Prostate gland (tissue), 2 donors: ENCODE measurements at regions not wholly inside any gene's neighbourhood (a gene's known extent, or its start where the extent isn't known, plus 50 kb on each side); places are given as distances from the start of the nearest gene placed in this dataset.
"Not testable (repeated sequence)": the region's sequence is repeated elsewhere in the genome, so short reads cannot be mapped to it uniquely, and the experiment has no call there.

ENCODE experiments used
- DNase-seq: peaks from one replicate; pipeline ENCODE4 v3.0.0-alpha.2; 2019; ENCODE audit warnings: low spot score
- H3K27ac ChIP-seq, 2 donors: fragments of 200-600 bp; sonication (generic); 2 replicates each; pipeline ENCODE4 v1.5.1; 2017 to 2019
- H3K27me3 ChIP-seq: fragments of 200-600 bp; sonication (generic); replicated peaks from 2 replicates; pipeline ENCODE4 v1.5.1; 2019; ENCODE audit not compliant: insufficient read depth
- H3K36me3 ChIP-seq, 2 donors: fragments of 200-600 bp; sonication (generic); 1 replicate in 1 of 2; 2 replicates in 1 of 2; pipeline versions ENCODE4 v1.5.1 to v1.8.1; 2017 to 2019
- H3K4me1 ChIP-seq: fragments of 200-600 bp; sonication (generic); replicated peaks from 2 replicates; pipeline ENCODE4 v1.5.1; 2019
- H3K4me3 ChIP-seq, 2 donors: fragments of 200-600 bp; sonication (generic); 2 replicates each; pipeline ENCODE4 v1.5.1; 2017 to 2019
- H3K9me3 ChIP-seq: fragments of 200-600 bp; sonication (generic); 2 replicates; pipeline ENCODE4 v1.5.1; 2017
- CTCF ChIP-seq, 4 experiments: fragments of 200-600 bp in 2 of 4; fragments of 450-650 bp in 2 of 4; sonication (generic) in 2 of 4; IDR thresholded peaks; 1 replicate in 3 of 4; 2 replicates in 1 of 4; pipeline ENCODE4 v1.5.1; 2016 to 2019; ENCODE audit warnings: antibody characterized with exemption in 4 of 4, mild to moderate bottlenecking in 2 of 4, moderate library complexity in 2 of 4
- POLR2A ChIP-seq: fragments of 450-650 bp; IDR thresholded peaks from one replicate; pipeline ENCODE4 v1.6.1; 2016; ENCODE audit warnings: antibody characterized with exemption, mild to moderate bottlenecking
- POLR2AphosphoS5 ChIP-seq: sonication (generic); formaldehyde crosslinking; IDR thresholded peaks from one replicate; pipeline ENCODE4 v1.6.1; 2017; ENCODE audit warnings: antibody characterized with exemption
- WGBS: methylation state at CpG from one replicate; pipeline ENCODE4 v1.1.5; 2018; 5-methylcytosine and 5-hydroxymethylcytosine counted together
- intact Hi-C: fragments of 100-400 bp; cut with DNase I; formaldehyde crosslinking; loops from one replicate; pipeline ENCODE4 v1.14.2; 2022

- intact Hi-C loops, result no loop called here
- H3K4me3 ChIP-seq, result no peak overlapping the region
- DNase-seq, result no peak
Measured at GRCh38 chr6:125636671-125637070, 112.8 kb upstream of the HEY2 start.

GRCh38 chr6:125637207-125637606 lies 112.2 kb upstream of the HEY2 start:
- Histone ChIP-seq H3K27ac (no peak overlapping the region), H3K4me3 (no peak overlapping the region), H3K36me3 (no peaks in the 10 kb centered on the region), H3K27me3 (no peaks in the 10 kb centered on the region), H3K9me3 (no peaks in the 10 kb centered on the region), H3K4me1 (no peaks in the 10 kb centered on the region)
- no peak for DNase-seq
- TF ChIP-seq POLR2A (no peak), CTCF (IDR thresholded peaks at IDR 0.05) (no peak), POLR2AphosphoS5 (no peak)
- 84% methylated on average over 2 of the region's 2 CpGs for WGBS
- intact Hi-C loops, result no loop called here

More at GRCh38 chr6:125636671-125637070, 112.8 kb upstream of the HEY2 start:
- Histone ChIP-seq H3K27ac (no peak overlapping the region), H3K4me1 (no peaks in the 10 kb centered on the region), H3K9me3 (no peaks in the 10 kb centered on the region), H3K36me3 (no peaks in the 10 kb centered on the region), H3K27me3 (no peaks in the 10 kb centered on the region)
- TF ChIP-seq POLR2A (no peak), POLR2AphosphoS5 (no peak), CTCF (IDR thresholded peaks at IDR 0.05) (no peak)
- 87% methylated on average over 1 of the region's 1 CpG for WGBS

- Histone ChIP-seq H3K4me1 (no peaks in the 10 kb centered on the region), H3K4me3 (no peak overlapping the region), H3K27me3 (no peaks in the 10 kb centered on the region), H3K9me3 (no peaks in the 10 kb centered on the region), H3K36me3 (no peaks in the 10 kb centered on the region), H3K27ac (no peak overlapping the region)
- intact Hi-C loops, result no loop called here
- no peak for TF ChIP-seq POLR2AphosphoS5
- no peak for TF ChIP-seq CTCF (IDR thresholded peaks at IDR 0.05)
- DNase-seq, result no peak
- 67% methylated on average over 3 of the region's 3 CpGs for WGBS
Measured at GRCh38 chr6:125639466-125640020, 109.9 kb upstream of the HEY2 start.

- no peaks in the 10 kb centered on the region for H3K4me1 ChIP-seq
- no peaks in the 10 kb centered on the region for H3K27me3 ChIP-seq
- no peaks in the 10 kb centered on the region for H3K36me3 ChIP-seq
- TF ChIP-seq POLR2A (no peak), CTCF (IDR thresholded peaks at IDR 0.05) (no peak), POLR2AphosphoS5 (no peak)
- intact Hi-C loops, result no loop called here
- H3K9me3 ChIP-seq, result no peaks in the 10 kb centered on the region
- WGBS, result 78% methylated on average over 5 of the region's 5 CpGs
- no peak overlapping the region for H3K27ac ChIP-seq
- H3K4me3 ChIP-seq, result no peak overlapping the region
- DNase-seq, result no peak
Measured at GRCh38 chr6:125640441-125641150, 108.8 kb upstream of the HEY2 start.

GRCh38 chr6:125643967-125644661 lies 105.3 kb upstream of the HEY2 start:
- H3K27me3 ChIP-seq, H3K36me3 ChIP-seq, H3K9me3 ChIP-seq, H3K27ac ChIP-seq, H3K4me3 ChIP-seq, intact Hi-C loops, H3K4me1 ChIP-seq, DNase-seq: not testable (repeated sequence)
- WGBS, result 92% methylated on average over 27 of the region's 27 CpGs
